GM23338 (cell line): ENCODE measurements at regions not wholly inside any gene's neighbourhood (a gene's known extent, or its start where the extent isn't known, plus 50 kb on each side); places are given as distances from the start of the nearest gene placed in this dataset.

Experiments used
- ATAC-seq: fragments of 200-7000 bp; cut with Tn5 transposase; 3 replicates; pipeline ENCODE4 v1.9.1; 2020
- DNase-seq: peaks from one replicate; pipeline ENCODE4 v3.0.0-alpha.2; 2015; ENCODE audit warnings: low spot score
- H2AFZ ChIP-seq: fragments of 200-600 bp; sonication (generic); 2 replicates; pipeline ENCODE4 v1.8.0; 2016; ENCODE audit warnings: antibody characterized with exemption, mild to moderate bottlenecking, moderate library complexity
- H3F3A ChIP-seq: fragments of 200-600 bp; sonication (generic); replicated peaks from 2 replicates; pipeline ENCODE4 v1.8.0; 2017; ENCODE audit warnings: antibody characterized with exemption, mixed run types, low read depth
- H3K27ac ChIP-seq: fragments of 200-600 bp; sonication (generic); 2 replicates; pipeline ENCODE4 v1.6.1; 2016; ENCODE audit warnings: low read depth
- H3K27me3 ChIP-seq: fragments of 200-600 bp; sonication (generic); 2 replicates; pipeline ENCODE4 v1.8.0; 2016; ENCODE audit warnings: mild to moderate bottlenecking, mixed run types, moderate library complexity; ENCODE audit not compliant: insufficient read depth
- H3K36me3 ChIP-seq: fragments of 200-600 bp; sonication (generic); 2 replicates; pipeline ENCODE4 v1.8.0; 2016; ENCODE audit warnings: mild to moderate bottlenecking; ENCODE audit not compliant: insufficient read depth
- H3K4me1 ChIP-seq: fragments of 200-600 bp; sonication (generic); 2 replicates; pipeline ENCODE4 v1.8.0; 2016; ENCODE audit warnings: mild to moderate bottlenecking, moderate library complexity; ENCODE audit not compliant: insufficient read depth
- H3K4me2 ChIP-seq: fragments of 200-600 bp; sonication (generic); 2 replicates; pipeline ENCODE4 v1.7.1; 2017; ENCODE audit warnings: mixed run types
- H3K4me3 ChIP-seq: fragments of 200-600 bp; sonication (generic); 2 replicates; pipeline ENCODE4 v1.6.1; 2016; ENCODE audit warnings: mixed run types
- H3K79me2 ChIP-seq: fragments of 200-600 bp; sonication (generic); replicated peaks from 2 replicates; pipeline ENCODE4 v1.8.0; 2017; ENCODE audit warnings: mild to moderate bottlenecking; ENCODE audit not compliant: insufficient read depth
- H3K9me2 ChIP-seq: fragments of 200-600 bp; sonication (generic); 2 replicates; pipeline ENCODE4 v1.8.0; 2017; ENCODE audit not compliant: insufficient read depth
- H4K20me1 ChIP-seq: fragments of 200-600 bp; sonication (generic); replicated peaks from 2 replicates; pipeline ENCODE4 v1.8.0; 2017; ENCODE audit warnings: mild to moderate bottlenecking; ENCODE audit not compliant: insufficient read depth
- H3K27ac Mint-ChIP-seq: 2 replicates; pipeline ENCODE4 v1.8.0; 2020; ENCODE audit warnings: inconsistent platforms, mild to moderate bottlenecking, moderate library complexity, mixed read lengths
- H3K27me3 Mint-ChIP-seq: 3 replicates; pipeline ENCODE4 v1.8.0; 2022; ENCODE audit warnings: low read depth, mild to moderate bottlenecking, moderate library complexity, mixed read lengths, inconsistent platforms; ENCODE audit not compliant: insufficient read depth, poor library complexity
- H3K36me3 Mint-ChIP-seq: 3 replicates; pipeline ENCODE4 v1.8.0; 2021; ENCODE audit warnings: low read depth, mild to moderate bottlenecking, inconsistent platforms, moderate library complexity, mixed read lengths
- H3K4me1 Mint-ChIP-seq: 3 replicates; pipeline ENCODE4 v1.8.0; 2020; ENCODE audit warnings: mild to moderate bottlenecking, inconsistent platforms, mixed read lengths
- H3K4me3 Mint-ChIP-seq: 3 replicates; pipeline ENCODE4 v1.8.0; 2021; ENCODE audit warnings: moderate library complexity, mild to moderate bottlenecking, inconsistent platforms, mixed read lengths
- H3K9me3 Mint-ChIP-seq: 3 replicates; pipeline ENCODE4 v1.8.0; 2020; ENCODE audit warnings: moderate library complexity, mild to moderate bottlenecking, inconsistent platforms, mixed read lengths
- CREB1 ChIP-seq: fragments of 250-450 bp; sonication (Bioruptor Pico); IDR thresholded peaks from 2 replicates; pipeline ENCODE4 v1.5.0; 2020; ENCODE audit warnings: low read depth, mild to moderate bottlenecking, moderate library complexity
- EZH2 ChIP-seq: fragments of 200-600 bp; sonication (generic); IDR thresholded peaks from one replicate; pipeline ENCODE4 v1.8.0; 2017; ENCODE audit warnings: antibody characterized with exemption, mild to moderate bottlenecking, low read depth; ENCODE audit not compliant: unreplicated experiment
- EZH2phosphoT487 ChIP-seq: fragments of 200-600 bp; sonication (generic); IDR thresholded peaks from one replicate; pipeline ENCODE4 v1.8.1; 2018; ENCODE audit warnings: antibody characterized with exemption; ENCODE audit not compliant: unreplicated experiment
- JUNB ChIP-seq: IDR thresholded peaks from one replicate; pipeline ENCODE4 v1.6.1; 2016; ENCODE audit warnings: antibody characterized with exemption; ENCODE audit not compliant: unreplicated experiment
- NANOG ChIP-seq: IDR thresholded peaks from 2 replicates; pipeline ENCODE4 v1.6.1; 2016; ENCODE audit warnings: antibody characterized with exemption, borderline replicate concordance
- POLR2AphosphoS5 ChIP-seq: IDR thresholded peaks from 2 replicates; pipeline ENCODE4 v1.6.1; 2016; ENCODE audit warnings: antibody characterized with exemption, low read depth
- STAT1 ChIP-seq: IDR thresholded peaks from one replicate; pipeline ENCODE4 v1.6.1; 2016; ENCODE audit warnings: antibody characterized with exemption; ENCODE audit not compliant: unreplicated experiment
- ZNF331 ChIP-seq: fragments of 250-450 bp; sonication (Bioruptor Pico); IDR thresholded peaks from 2 replicates; pipeline ENCODE4 v1.5.0; 2020; ENCODE audit warnings: low read depth, mild to moderate bottlenecking, moderate library complexity
- ZNF462 ChIP-seq: fragments of 250-450 bp; sonication (Bioruptor Pico); IDR thresholded peaks from 2 replicates; pipeline ENCODE4 v1.5.0; 2020; ENCODE audit warnings: mild to moderate bottlenecking, moderate library complexity

- Mint-ChIP-seq H3K9me3 (no peaks in the 10 kb centered on the region), H3K4me3 (no peak overlapping the region), H3K4me1 (peaks cover 41% of the 10 kb centered on the region), H3K36me3 (no peaks in the 10 kb centered on the region; the same call in 2 of the 3 replicates), H3K27ac (no peak overlapping the region), H3K27me3 (peaks cover 2% of the 10 kb centered on the region)
- H2AFZ ChIP-seq: peak overlapping the region; percentile 21; the same call in 1 of the 2 replicates
- H3K36me3 ChIP-seq: no peaks in the 10 kb centered on the region
- H3K27me3 ChIP-seq: no peaks in the 10 kb centered on the region
- no peaks in the 10 kb centered on the region for H4K20me1 ChIP-seq
- peaks cover 46% of the 10 kb centered on the region for H3K4me1 ChIP-seq
- ATAC-seq (no peak), DNase-seq (no peak)
- H3K9me2 ChIP-seq: peaks cover 4% of the 10 kb centered on the region; the same call in 1 of the 2 replicates
- H3F3A ChIP-seq: no peaks in the 10 kb centered on the region
- no peak for TF ChIP-seq ZNF331
- TF ChIP-seq CREB1 (CRISPR knock-in tag): no peak
- no peak for TF ChIP-seq ZNF462 (CRISPR knock-in tag)
- no peak overlapping the region for H3K27ac ChIP-seq
- H3K4me2 ChIP-seq: no peak overlapping the region
- no peaks in the 10 kb centered on the region for H3K79me2 ChIP-seq
- no peak overlapping the region for H3K4me3 ChIP-seq
Observed at GRCh38 chr5:125043781-125044391, 297.4 kb upstream of the ZNF608 start.

- Histone ChIP-seq H3K27ac (no peak overlapping the region), H4K20me1 (no peaks in the 10 kb centered on the region), H3F3A (0 out of 2 replicates have a peak, but pooled peaks cover 2% of the 10 kb centered on the region), H3K9me2 (no peaks in the 10 kb centered on the region), H3K4me2 (no peak overlapping the region), H3K79me2 (no peaks in the 10 kb centered on the region), H3K27me3 (no peaks in the 10 kb centered on the region), H2AFZ (peak overlapping the region; percentile 21; the same call in 1 of the 2 replicates), H3K36me3 (no peaks in the 10 kb centered on the region), H3K4me1 (peaks cover 46% of the 10 kb centered on the region), H3K4me3 (no peak overlapping the region)
- H3K27me3 Mint-ChIP-seq: peaks cover 2% of the 10 kb centered on the region
- ATAC-seq (no peak), DNase-seq (no peak)
- peaks cover 41% of the 10 kb centered on the region for H3K4me1 Mint-ChIP-seq
- no peaks in the 10 kb centered on the region; the same call in 2 of the 3 replicates for H3K36me3 Mint-ChIP-seq
- no peaks in the 10 kb centered on the region for H3K9me3 Mint-ChIP-seq
- no peak overlapping the region for H3K27ac Mint-ChIP-seq
- H3K4me3 Mint-ChIP-seq: no peak overlapping the region
- no peak for TF ChIP-seq NANOG
- no peak for TF ChIP-seq EZH2
- no peak for TF ChIP-seq JUNB
- TF ChIP-seq POLR2AphosphoS5: no peak
- TF ChIP-seq STAT1: no peak
- TF ChIP-seq ZNF331: no peak
- no peak for TF ChIP-seq EZH2phosphoT487
Observed at GRCh38 chr5:125044491-125045282, 298.2 kb upstream of the ZNF608 start.
